GM10266 (cell line): ENCODE measurements at regions not wholly inside any gene's neighbourhood (a gene's known extent, or its start where the extent isn't known, plus 50 kb on each side); places are given as distances from the start of the nearest gene placed in this dataset.

ENCODE experiments used
- DNase-seq: peaks from one replicate; pipeline ENCODE4 v3.0.0; 2012; ENCODE audit errors: extremely low spot score
- TF ChIP-seq, protein P1 (sequence below): IDR thresholded peaks from 2 replicates; pipeline ENCODE4 v1.5.1; 2012; ENCODE audit warnings: mild to moderate bottlenecking, low read depth; ENCODE audit not compliant: control insufficient read depth, insufficient read depth; ENCODE audit errors: missing control alignments

DNA sequence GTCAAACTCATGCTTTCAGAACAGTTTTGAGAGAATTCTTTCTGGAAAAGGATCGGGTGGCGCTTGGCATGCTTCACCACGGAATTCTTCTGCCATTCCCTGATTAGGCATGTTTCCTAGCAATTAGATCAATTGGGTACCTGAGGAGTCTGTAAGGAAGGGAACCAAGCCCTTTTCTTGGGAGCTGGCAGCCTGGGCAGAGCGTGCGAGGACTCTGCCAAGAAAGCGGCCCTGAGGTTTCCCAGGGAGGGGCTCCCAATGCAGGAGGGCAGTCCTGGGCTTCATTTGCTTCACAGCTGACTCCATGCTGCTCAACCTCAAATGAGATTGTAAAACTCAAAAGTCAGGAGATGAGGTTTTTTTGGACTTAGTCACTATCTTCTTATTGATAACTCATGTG lies 60.3 kb downstream of the MYCN start:
- no peak for DNase-seq
- TF ChIP-seq, protein P1, sequence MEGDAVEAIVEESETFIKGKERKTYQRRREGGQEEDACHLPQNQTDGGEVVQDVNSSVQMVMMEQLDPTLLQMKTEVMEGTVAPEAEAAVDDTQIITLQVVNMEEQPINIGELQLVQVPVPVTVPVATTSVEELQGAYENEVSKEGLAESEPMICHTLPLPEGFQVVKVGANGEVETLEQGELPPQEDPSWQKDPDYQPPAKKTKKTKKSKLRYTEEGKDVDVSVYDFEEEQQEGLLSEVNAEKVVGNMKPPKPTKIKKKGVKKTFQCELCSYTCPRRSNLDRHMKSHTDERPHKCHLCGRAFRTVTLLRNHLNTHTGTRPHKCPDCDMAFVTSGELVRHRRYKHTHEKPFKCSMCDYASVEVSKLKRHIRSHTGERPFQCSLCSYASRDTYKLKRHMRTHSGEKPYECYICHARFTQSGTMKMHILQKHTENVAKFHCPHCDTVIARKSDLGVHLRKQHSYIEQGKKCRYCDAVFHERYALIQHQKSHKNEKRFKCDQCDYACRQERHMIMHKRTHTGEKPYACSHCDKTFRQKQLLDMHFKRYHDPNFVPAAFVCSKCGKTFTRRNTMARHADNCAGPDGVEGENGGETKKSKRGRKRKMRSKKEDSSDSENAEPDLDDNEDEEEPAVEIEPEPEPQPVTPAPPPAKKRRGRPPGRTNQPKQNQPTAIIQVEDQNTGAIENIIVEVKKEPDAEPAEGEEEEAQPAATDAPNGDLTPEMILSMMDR = no peak

DNA sequence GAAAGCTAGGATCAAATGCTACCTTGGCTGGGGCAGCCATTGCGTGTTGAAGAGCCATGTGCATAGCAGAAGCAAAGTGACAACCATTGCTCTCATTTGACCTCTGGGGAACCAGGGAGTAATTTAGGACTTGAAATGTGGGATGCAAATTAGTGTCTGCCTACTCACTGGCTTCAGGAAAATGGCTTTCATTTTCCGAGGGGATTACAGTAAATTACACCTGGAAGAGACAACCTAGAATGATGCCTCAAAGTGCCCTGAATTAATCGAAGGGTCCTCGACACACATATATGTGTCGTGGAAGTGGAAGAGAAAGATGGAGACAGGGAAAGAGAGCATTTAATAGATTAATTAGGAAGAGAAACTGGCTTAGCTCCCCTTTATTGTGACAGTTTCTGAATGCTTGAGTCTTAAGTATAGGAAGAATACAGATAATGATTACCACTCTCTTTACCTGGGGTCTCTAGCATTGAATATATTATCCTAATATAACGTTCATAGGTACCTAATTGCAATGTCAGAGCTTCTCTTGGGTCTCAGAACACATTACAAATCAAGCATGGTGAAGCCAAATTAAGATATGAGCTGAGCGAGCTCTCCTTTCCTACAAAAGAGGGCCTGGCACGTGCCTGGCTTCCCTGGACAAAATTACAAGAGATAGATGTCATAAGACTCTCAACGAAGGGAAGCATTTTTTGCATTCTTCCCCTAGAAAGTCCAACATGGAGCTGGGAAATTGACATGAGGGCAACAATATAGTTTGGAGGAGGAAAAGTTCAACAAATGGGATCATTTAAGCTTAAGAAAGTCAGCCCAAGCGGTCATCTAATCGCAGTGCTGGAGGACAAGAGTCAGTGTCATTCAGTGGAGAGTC lies 59.5 kb downstream of the MYCN start:
- no peak for DNase-seq
- TF ChIP-seq, protein P1 = no peak

DNA sequence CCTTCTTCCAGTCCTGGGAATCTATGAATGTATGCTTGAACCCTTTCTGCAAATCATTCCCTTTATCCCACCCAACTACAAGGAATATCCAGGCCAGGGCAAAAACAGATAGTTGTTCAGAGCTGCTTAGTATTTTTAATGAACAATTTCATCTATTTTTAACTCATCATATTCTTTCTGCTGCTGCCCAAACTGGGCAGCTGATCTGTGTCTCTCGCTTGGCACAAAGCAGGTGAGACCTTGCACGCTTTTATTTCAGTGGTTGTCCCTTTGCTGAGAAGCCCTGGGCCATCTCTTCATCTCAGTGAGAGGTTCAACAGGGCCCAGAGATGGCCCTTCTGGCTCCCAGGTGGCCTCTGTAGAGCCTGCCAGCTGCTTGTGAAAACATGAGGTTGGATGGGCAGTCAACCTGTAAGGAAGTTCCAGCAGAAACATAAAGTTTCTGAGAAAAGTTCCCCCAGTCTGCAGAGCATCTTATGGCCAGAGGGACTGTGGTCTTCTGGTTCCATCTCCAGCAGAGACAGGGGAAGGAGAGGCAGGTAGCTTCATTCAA lies 57.5 kb downstream of the MYCN start:
- TF ChIP-seq, protein P1 = no peak
- DNase-seq = no peak

DNA sequence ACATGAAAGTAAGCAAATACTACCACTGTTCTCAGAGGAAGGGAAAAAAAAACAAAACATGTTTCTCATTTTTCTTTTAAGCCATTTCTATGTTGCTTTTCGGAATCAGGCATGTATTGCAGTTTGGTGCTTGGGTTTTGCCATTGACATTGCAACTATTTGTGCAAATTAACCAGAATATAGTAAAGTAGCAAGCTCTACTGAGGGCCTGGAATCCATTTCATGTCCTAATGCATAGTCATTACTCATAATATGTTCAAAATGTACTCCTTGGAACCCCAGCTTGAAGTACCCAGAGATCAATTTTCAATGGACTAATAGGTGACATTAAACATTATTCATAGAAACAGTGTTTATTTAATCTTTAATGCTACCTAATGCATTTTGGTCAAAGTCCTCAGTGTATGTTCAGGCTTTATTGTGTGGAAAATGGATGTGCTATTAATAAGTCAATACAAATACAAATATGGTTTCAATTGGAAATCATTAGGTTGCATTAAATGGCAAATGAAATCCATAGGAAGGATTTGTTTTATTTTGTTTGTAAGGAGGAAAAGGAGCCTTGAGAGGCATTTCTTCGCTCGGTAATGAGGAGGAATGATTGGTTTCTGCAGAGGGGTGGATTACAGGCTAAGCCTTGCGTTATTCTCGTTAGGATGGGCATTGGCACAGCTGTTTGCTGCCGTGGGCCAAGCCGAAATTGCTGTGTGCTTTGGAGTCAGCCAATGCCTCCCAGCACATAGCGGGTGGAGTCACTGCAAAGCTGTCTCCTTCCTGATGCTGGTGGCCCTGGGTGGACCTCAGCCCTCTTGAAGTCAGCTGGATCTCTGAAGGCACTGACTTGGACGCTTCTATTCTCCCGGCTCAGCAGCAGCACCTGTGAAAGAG lies 56.4 kb downstream of the MYCN start:
- TF ChIP-seq, protein P1 = no peak
- DNase-seq = no peak
